PC-9 (cell line): ENCODE measurements at regions not wholly inside any gene's neighbourhood (a gene's known extent, or its start where the extent isn't known, plus 50 kb on each side); places are given as distances from the start of the nearest gene placed in this dataset.

Source experiments
- BruUV-seq: library from RNA; stranded (reverse); fragments of 400-500 nt; replicated peaks from 2 replicates; lab custom pipeline; 2021; lab: Mats Ljungman, UMichigan
- CTCF ChIA-PET: fragments of 300-600 bp; sonication (Branson Sonifier 250); formaldehyde crosslinking; loops from one replicate; lab custom pipeline; 2022; ENCODE audit warnings: antibody characterized with exemption; lab: Charles Lee
- POLR2A ChIA-PET: fragments of 300-600 bp; sonication (Branson Sonifier 250); formaldehyde crosslinking; loops from one replicate; lab custom pipeline; 2022; ENCODE audit warnings: antibody characterized with exemption; ENCODE audit not compliant: unreplicated experiment; lab: Charles Lee
- DNase-seq, 2 experiments: peaks; one replicate each; pipeline versions ENCODE4 v3.0.0 to v3.0.0-alpha.2; 2015 to 2022; ENCODE audit warnings: mixed read lengths in 1 of 2
- H2AFZ ChIP-seq: fragments of 200-600 bp; sonication (generic); 2 replicates; pipeline ENCODE4 v1.8.1; 2017; ENCODE audit warnings: antibody characterized with exemption
- H3F3A ChIP-seq: fragments of 200-600 bp; sonication (generic); 2 replicates; pipeline ENCODE4 v1.8.1; 2017; ENCODE audit warnings: antibody characterized with exemption, mild to moderate bottlenecking, low read depth; ENCODE audit not compliant: insufficient read depth
- H3K27ac ChIP-seq: fragments of 200-600 bp; sonication (generic); 2 replicates; pipeline ENCODE4 v1.6.1; 2016; ENCODE audit warnings: mixed run types
- H3K27me3 ChIP-seq: fragments of 200-600 bp; sonication (generic); 2 replicates; pipeline ENCODE4 v1.6.1; 2016; ENCODE audit warnings: low read depth, mixed run types; ENCODE audit not compliant: insufficient read depth
- H3K36me3 ChIP-seq: fragments of 200-600 bp; sonication (generic); 2 replicates; pipeline ENCODE4 v1.6.1; 2016; ENCODE audit warnings: low read depth, mixed run types
- H3K4me1 ChIP-seq: fragments of 200-600 bp; sonication (generic); replicated peaks from 2 replicates; pipeline ENCODE4 v1.6.1; 2016; ENCODE audit warnings: mixed run types; ENCODE audit not compliant: insufficient read depth
- H3K4me2 ChIP-seq: fragments of 200-600 bp; sonication (generic); 2 replicates; pipeline ENCODE4 v1.6.1; 2017; ENCODE audit warnings: mixed run types
- H3K4me3 ChIP-seq: fragments of 200-600 bp; sonication (generic); 2 replicates; pipeline ENCODE4 v1.6.1; 2016; ENCODE audit warnings: mixed run types
- H3K79me2 ChIP-seq: fragments of 200-600 bp; sonication (generic); 2 replicates; pipeline ENCODE4 v1.6.1; 2017; ENCODE audit warnings: low read depth, mixed run types
- H3K9me2 ChIP-seq: fragments of 200-600 bp; sonication (generic); 2 replicates; pipeline ENCODE4 v1.8.1; 2017; ENCODE audit warnings: mild to moderate bottlenecking; ENCODE audit not compliant: insufficient read depth
- H3K9me3 ChIP-seq: fragments of 200-600 bp; sonication (generic); 2 replicates; pipeline ENCODE4 v1.8.1; 2016; ENCODE audit warnings: low read depth; ENCODE audit not compliant: insufficient read depth
- H4K20me1 ChIP-seq: fragments of 200-600 bp; sonication (generic); 2 replicates; pipeline ENCODE4 v1.8.1; 2017; ENCODE audit not compliant: insufficient read depth
- EZH2 ChIP-seq: fragments of 200-600 bp; sonication (generic); IDR thresholded peaks from 2 replicates; pipeline ENCODE4 v1.8.0; 2017; ENCODE audit warnings: antibody characterized with exemption, low read depth
- intact Hi-C: fragments of 100-400 bp; cut with micrococcal nuclease; formaldehyde crosslinking; loops from one replicate; pipeline ENCODE4 v1.10.0; 2022; ENCODE audit not compliant: unreplicated experiment
- TF ChIP-seq, protein P1 (sequence below): fragments of 200-600 bp; sonication (generic); conservative IDR thresholded peaks from 2 replicates; pipeline ENCODE4 v1.6.1; 2017; ENCODE audit warnings: mixed run types, antibody characterized with exemption, mild to moderate bottlenecking, moderate library complexity

DNA sequence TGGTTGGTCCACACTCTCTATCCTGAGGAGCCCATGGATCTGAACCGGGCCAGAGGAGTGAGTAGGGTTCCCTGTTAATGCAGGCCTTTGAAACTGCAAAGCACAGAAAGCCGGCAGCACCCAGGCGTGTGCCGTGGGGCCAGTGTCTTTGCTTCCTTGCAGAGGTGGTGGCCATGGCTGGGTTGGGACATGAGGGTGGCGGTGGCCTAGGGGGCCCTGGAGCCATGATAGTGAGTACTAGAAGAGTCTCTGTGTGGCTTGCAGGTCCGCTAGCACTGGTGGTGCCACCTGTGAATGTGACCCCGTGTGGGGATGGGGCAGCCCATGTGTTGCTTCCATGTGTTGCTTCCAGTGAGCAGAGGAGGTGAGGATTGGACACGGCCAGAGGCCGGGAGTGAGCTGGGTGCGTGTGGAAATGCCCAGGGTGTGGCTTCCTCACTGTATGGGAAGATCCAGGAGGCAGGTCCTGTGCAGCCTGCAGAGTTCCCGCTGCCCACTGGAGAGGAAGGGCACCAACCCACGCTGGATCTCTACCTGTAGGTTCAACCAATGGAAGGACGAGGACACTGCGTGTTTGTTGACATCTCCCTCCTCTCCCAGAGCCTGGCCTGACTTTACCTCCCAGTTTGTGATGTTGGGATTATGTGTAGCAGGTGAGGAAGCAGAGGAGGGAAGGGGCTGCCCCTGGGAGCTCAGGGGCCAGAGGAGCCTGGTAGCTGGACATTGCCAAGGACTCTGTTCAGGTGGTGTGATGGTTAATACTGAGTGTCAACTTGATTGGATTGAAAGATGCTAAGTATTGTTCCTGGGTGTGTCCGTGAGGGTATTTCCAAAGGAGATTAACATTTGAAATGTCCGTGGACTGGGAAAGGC, 796.6 kb downstream of the TBC1D22A start:
- H3K79me2 ChIP-seq, result no peaks in the 10 kb centered on the region
- H3K4me3 ChIP-seq, result no peak overlapping the region
- DNase-seq, result no peak
- no peak overlapping the region for H2AFZ ChIP-seq
- 0 out of 2 replicates have a peak, but pooled peaks cover 6% of the 10 kb centered on the region for H3K9me3 ChIP-seq
- no peak overlapping the region for H3K4me2 ChIP-seq
- intact Hi-C loops, result no loop called here
- no peaks in the 10 kb centered on the region for H4K20me1 ChIP-seq
- ChIA-PET POLR2A (no interaction called here), CTCF (no interaction called here)
- H3K27me3 ChIP-seq, result peaks cover 90% of the 10 kb centered on the region
- no TSS peak for BruUV-seq
- no peaks in the 10 kb centered on the region for H3K4me1 ChIP-seq
- peaks cover 9% of the 10 kb centered on the region; the same call in 1 of the 2 replicates for H3F3A ChIP-seq
- no peaks in the 10 kb centered on the region for H3K9me2 ChIP-seq
- no peaks in the 10 kb centered on the region for H3K36me3 ChIP-seq
- no peak overlapping the region for H3K27ac ChIP-seq
- TF ChIP-seq, protein P1, sequence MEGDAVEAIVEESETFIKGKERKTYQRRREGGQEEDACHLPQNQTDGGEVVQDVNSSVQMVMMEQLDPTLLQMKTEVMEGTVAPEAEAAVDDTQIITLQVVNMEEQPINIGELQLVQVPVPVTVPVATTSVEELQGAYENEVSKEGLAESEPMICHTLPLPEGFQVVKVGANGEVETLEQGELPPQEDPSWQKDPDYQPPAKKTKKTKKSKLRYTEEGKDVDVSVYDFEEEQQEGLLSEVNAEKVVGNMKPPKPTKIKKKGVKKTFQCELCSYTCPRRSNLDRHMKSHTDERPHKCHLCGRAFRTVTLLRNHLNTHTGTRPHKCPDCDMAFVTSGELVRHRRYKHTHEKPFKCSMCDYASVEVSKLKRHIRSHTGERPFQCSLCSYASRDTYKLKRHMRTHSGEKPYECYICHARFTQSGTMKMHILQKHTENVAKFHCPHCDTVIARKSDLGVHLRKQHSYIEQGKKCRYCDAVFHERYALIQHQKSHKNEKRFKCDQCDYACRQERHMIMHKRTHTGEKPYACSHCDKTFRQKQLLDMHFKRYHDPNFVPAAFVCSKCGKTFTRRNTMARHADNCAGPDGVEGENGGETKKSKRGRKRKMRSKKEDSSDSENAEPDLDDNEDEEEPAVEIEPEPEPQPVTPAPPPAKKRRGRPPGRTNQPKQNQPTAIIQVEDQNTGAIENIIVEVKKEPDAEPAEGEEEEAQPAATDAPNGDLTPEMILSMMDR, result no peak
- no peak for TF ChIP-seq EZH2

DNA sequence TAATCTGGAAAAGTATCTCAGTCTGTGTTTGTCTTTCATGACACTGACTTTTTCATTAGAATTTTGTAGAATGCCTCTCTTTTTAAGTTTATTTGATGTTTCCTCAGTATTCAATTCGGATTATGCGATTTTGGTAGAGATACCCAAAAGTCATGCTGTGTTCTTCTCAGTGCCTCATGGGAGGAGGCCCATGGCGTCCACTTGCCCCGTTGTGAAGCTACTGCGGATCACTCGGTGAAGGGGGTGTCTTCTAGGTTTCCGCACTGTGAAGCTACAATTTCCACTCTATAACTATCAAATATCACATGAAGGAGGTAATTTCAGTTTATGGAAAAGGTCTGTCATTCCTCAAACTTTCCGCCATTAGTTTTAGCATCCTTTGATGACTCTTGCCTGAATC, 794.0 kb downstream of the TBC1D22A start:
- H3F3A ChIP-seq, result peaks cover 9% of the 10 kb centered on the region; the same call in 1 of the 2 replicates
- TF ChIP-seq, protein P1, result no peak
- no peak for TF ChIP-seq EZH2
- H3K4me3 ChIP-seq, result no peak overlapping the region
- H3K79me2 ChIP-seq, result no peaks in the 10 kb centered on the region
- POLR2A ChIA-PET, result no interaction called here
- no peak overlapping the region for H2AFZ ChIP-seq
- BruUV-seq, result no TSS peak
- H3K9me3 ChIP-seq, result 0 out of 2 replicates have a peak, but pooled peaks cover 6% of the 10 kb centered on the region
- intact Hi-C loops, result no loop called here
- peaks cover 90% of the 10 kb centered on the region for H3K27me3 ChIP-seq
- H3K27ac ChIP-seq, result no peak overlapping the region
- H3K4me2 ChIP-seq, result no peak overlapping the region
- H3K36me3 ChIP-seq, result no peaks in the 10 kb centered on the region
- H3K9me2 ChIP-seq, result no peaks in the 10 kb centered on the region
- no peak for DNase-seq
- CTCF ChIA-PET, result no interaction called here
- H4K20me1 ChIP-seq, result no peaks in the 10 kb centered on the region
- no peaks in the 10 kb centered on the region for H3K4me1 ChIP-seq

DNA sequence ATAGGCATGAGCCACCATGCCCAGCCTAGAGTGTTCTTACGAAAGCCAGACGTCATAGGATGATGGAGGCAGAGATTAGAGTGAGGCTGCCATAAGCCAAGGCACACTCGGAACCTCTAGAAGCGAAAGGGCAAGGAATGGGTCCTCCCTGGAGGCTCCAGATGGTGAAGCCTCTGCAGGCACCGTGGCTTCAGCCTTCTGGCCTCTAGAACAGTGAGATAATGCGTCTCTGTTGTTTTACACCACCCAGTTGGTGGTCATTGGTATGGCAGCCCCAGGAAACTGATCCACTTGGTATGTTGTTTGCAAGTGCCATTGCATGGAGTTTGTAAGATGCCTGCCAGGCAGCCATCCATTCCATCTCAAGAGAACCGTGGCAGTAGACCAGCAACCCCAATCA, 791.0 kb downstream of the TBC1D22A start:
- no peak overlapping the region for H2AFZ ChIP-seq
- CTCF ChIA-PET, result no interaction called here
- H3K4me3 ChIP-seq, result no peak overlapping the region
- intact Hi-C loops, result no loop called here
- no peaks in the 10 kb centered on the region for H3K79me2 ChIP-seq
- no peak overlapping the region for H3K4me2 ChIP-seq
- peaks cover 91% of the 10 kb centered on the region for H3K27me3 ChIP-seq
- no peaks in the 10 kb centered on the region for H3K4me1 ChIP-seq
- H3K9me2 ChIP-seq, result no peaks in the 10 kb centered on the region
- H3K9me3 ChIP-seq, result 0 out of 2 replicates have a peak, but pooled peaks cover 6% of the 10 kb centered on the region
- TF ChIP-seq EZH2, result no peak
- TF ChIP-seq, protein P1, result no peak
- no peaks in the 10 kb centered on the region for H3K36me3 ChIP-seq
- no peaks in the 10 kb centered on the region for H4K20me1 ChIP-seq
- no peak for DNase-seq
- no TSS peak for BruUV-seq
- POLR2A ChIA-PET, result no interaction called here
- H3F3A ChIP-seq, result peaks cover 9% of the 10 kb centered on the region; the same call in 1 of the 2 replicates
- H3K27ac ChIP-seq, result no peak overlapping the region
